AG04449 (cell line): ENCODE measurements at regions not wholly inside any gene's neighbourhood (a gene's known extent, or its start where the extent isn't known, plus 50 kb on each side); places are given as distances from the start of the nearest gene placed in this dataset.

Experiments
- CTCF ChIA-PET: fragments of 350-600 bp; formaldehyde crosslinking; extraction: SDS; loops from one replicate; lab custom pipeline; 2021; ENCODE audit warnings: antibody characterized with exemption; lab: Yijun Ruan, JAX
- POLR2A ChIA-PET: fragments of 400-600, 350-600 bp; formaldehyde crosslinking; extraction: SDS; loops from one replicate; lab custom pipeline; 2020; ENCODE audit warnings: antibody characterized with exemption, inconsistent platforms; lab: Yijun Ruan, JAX
- DNase-seq: peaks from one replicate; pipeline ENCODE4 v3.0.0-alpha.2; 2010; ENCODE audit warnings: low read depth, low spot score
- H3K4me3 ChIP-seq: 2 replicates; pipeline ENCODE4 v1.5.1; 2011; ENCODE audit warnings: low read depth, mild to moderate bottlenecking, control low read depth, low read length
- CTCF ChIP-seq: IDR thresholded peaks from one replicate; pipeline ENCODE4 v1.5.1; 2011; ENCODE audit warnings: mild to moderate bottlenecking, moderate library complexity, low read length, control low read depth, inconsistent platforms; ENCODE audit not compliant: insufficient read depth; ENCODE audit errors: missing control alignments

- H3K4me3 ChIP-seq: no peak overlapping the region
- no peak for TF ChIP-seq CTCF
- CTCF ChIA-PET: no interaction called here
- POLR2A ChIA-PET: no interaction called here
- DNase-seq: no peak
Observed at GRCh38 chr16:64185954-64186353, 935.9 kb downstream of the CDH11 start.

- DNase-seq: no peak
- CTCF ChIA-PET: no interaction called here
- H3K4me3 ChIP-seq: no peak overlapping the region
- TF ChIP-seq CTCF: no peak
- POLR2A ChIA-PET: no interaction called here
Observed at GRCh38 chr16:64184156-64184555, 937.7 kb downstream of the CDH11 start.

- DNase-seq: no peak
- no peak for TF ChIP-seq CTCF
- CTCF ChIA-PET: no interaction called here
Observed at GRCh38 chr16:64182985-64183384, 938.9 kb downstream of the CDH11 start.

GRCh38 chr16:64181271-64181925, 940.5 kb downstream of the CDH11 start:
- no peak overlapping the region for H3K4me3 ChIP-seq
- ChIA-PET POLR2A (no interaction called here), CTCF (no interaction called here)
- DNase-seq: no peak
- no peak for TF ChIP-seq CTCF

More at GRCh38 chr16:64182985-64183384, 938.9 kb downstream of the CDH11 start:
- no peak overlapping the region for H3K4me3 ChIP-seq
- POLR2A ChIA-PET: no interaction called here

GRCh38 chr16:64180136-64180900, 941.5 kb downstream of the CDH11 start:
- ChIA-PET POLR2A (no interaction called here), CTCF (no interaction called here)
- no peak for TF ChIP-seq CTCF
- no peak for DNase-seq
- no peak overlapping the region for H3K4me3 ChIP-seq

- TF ChIP-seq CTCF: no peak
- no peak overlapping the region for H3K4me3 ChIP-seq
- DNase-seq: no peak
- CTCF ChIA-PET: no interaction called here
- POLR2A ChIA-PET: no interaction called here
Observed at GRCh38 chr16:64174327-64174726, 947.5 kb downstream of the CDH11 start.
